OCI-LY7 (cell line): ENCODE measurements at regions not wholly inside any gene's neighbourhood (a gene's known extent, or its start where the extent isn't known, plus 50 kb on each side); places are given as distances from the start of the nearest gene placed in this dataset.

Source experiments
- BruUV-seq: library from RNA; stranded (reverse); fragments of 400-500 nt; replicated peaks from 2 replicates; lab custom pipeline; 2021; lab: Mats Ljungman, UMichigan
- CTCF ChIA-PET: fragments of 300-600 bp; sonication (Branson Sonifier 250); formaldehyde crosslinking; loops from one replicate; lab custom pipeline; 2022; ENCODE audit warnings: antibody characterized with exemption; ENCODE audit not compliant: unreplicated experiment; lab: Charles Lee
- POLR2A ChIA-PET: fragments of 300-600 bp; sonication (Branson Sonifier 250); formaldehyde crosslinking; loops from one replicate; lab custom pipeline; 2022; ENCODE audit warnings: antibody characterized with exemption; lab: Charles Lee
- DNase-seq: peaks from one replicate; pipeline ENCODE4 v3.0.0-alpha.2; 2015; ENCODE audit warnings: low spot score
- H2AFZ ChIP-seq: fragments of 200-600 bp; sonication (generic), shearing (Covaris generic); 2 replicates; pipeline ENCODE4 v1.6.1; 2014; ENCODE audit warnings: mild to moderate bottlenecking, antibody characterized with exemption, low read length, moderate library complexity
- H3K27ac ChIP-seq: fragments of 200-600 bp; sonication (generic); 2 replicates; pipeline ENCODE4 v1.5.1; 2014; ENCODE audit warnings: mixed run types, low read depth, mild to moderate bottlenecking, moderate library complexity, low read length, inconsistent platforms; ENCODE audit not compliant: poor library complexity, severe bottlenecking
- H3K36me3 ChIP-seq: fragments of 200-600 bp; sonication (generic); 2 replicates; pipeline ENCODE4 v1.6.1; 2014; ENCODE audit warnings: mild to moderate bottlenecking, antibody characterized with exemption, low read length, moderate library complexity, mixed read lengths; ENCODE audit not compliant: insufficient read depth
- H3K4me1 ChIP-seq: fragments of 200-600 bp; sonication (generic); 2 replicates; pipeline ENCODE4 v1.5.1; 2014; ENCODE audit warnings: mild to moderate bottlenecking, low read length; ENCODE audit not compliant: insufficient read depth, poor library complexity, severe bottlenecking
- H3K4me2 ChIP-seq: fragments of 200-600 bp; sonication (generic); 2 replicates; pipeline ENCODE4 v1.6.1; 2014; ENCODE audit warnings: mild to moderate bottlenecking, low read length
- H3K4me3 ChIP-seq: fragments of 200-600 bp; sonication (generic); 2 replicates; pipeline ENCODE4 v1.5.1; 2014; ENCODE audit warnings: mild to moderate bottlenecking, low read depth, low read length; ENCODE audit not compliant: poor library complexity, severe bottlenecking
- H3K79me2 ChIP-seq: fragments of 200-600 bp; sonication (generic); 2 replicates; pipeline ENCODE4 v1.6.1; 2016; ENCODE audit warnings: low read depth, mild to moderate bottlenecking, low read length, moderate library complexity, mixed read lengths; ENCODE audit not compliant: insufficient read depth
- H3K9me2 ChIP-seq: fragments of 200-600 bp; sonication (generic); 2 replicates; pipeline ENCODE4 v1.6.1; 2016; ENCODE audit warnings: mild to moderate bottlenecking, low read length, mixed read lengths; ENCODE audit not compliant: insufficient read depth
- H3K9me3 ChIP-seq: fragments of 200-600 bp; sonication (generic); 2 replicates; pipeline ENCODE4 v1.6.1; 2014; ENCODE audit warnings: mild to moderate bottlenecking, mixed run types, low read length, mixed read lengths
- H4K20me1 ChIP-seq: fragments of 200-600 bp; sonication (generic); 2 replicates; pipeline ENCODE4 v1.6.1; 2014; ENCODE audit warnings: mild to moderate bottlenecking, antibody characterized with exemption, low read length, moderate library complexity, mixed read lengths; ENCODE audit not compliant: insufficient read depth
- EZH2phosphoT487 ChIP-seq: fragments of 200-600 bp; sonication (generic); IDR thresholded peaks from 2 replicates; pipeline ENCODE4 v1.6.1; 2018; ENCODE audit warnings: low read depth, borderline replicate concordance, mild to moderate bottlenecking, mixed run types, antibody characterized with exemption, low read length, moderate library complexity, mixed read lengths
- intact Hi-C: fragments of 100-400 bp; cut with micrococcal nuclease; formaldehyde crosslinking; loops from one replicate; pipeline ENCODE4 v1.10.0; 2022; ENCODE audit not compliant: unreplicated experiment
- TF ChIP-seq, protein P1 (sequence below): fragments of 200-600 bp; sonication (generic); conservative IDR thresholded peaks from 2 replicates; pipeline ENCODE4 v1.5.1; 2014; ENCODE audit warnings: mild to moderate bottlenecking, antibody characterized with exemption, low read length, moderate library complexity, mixed read lengths

DNA sequence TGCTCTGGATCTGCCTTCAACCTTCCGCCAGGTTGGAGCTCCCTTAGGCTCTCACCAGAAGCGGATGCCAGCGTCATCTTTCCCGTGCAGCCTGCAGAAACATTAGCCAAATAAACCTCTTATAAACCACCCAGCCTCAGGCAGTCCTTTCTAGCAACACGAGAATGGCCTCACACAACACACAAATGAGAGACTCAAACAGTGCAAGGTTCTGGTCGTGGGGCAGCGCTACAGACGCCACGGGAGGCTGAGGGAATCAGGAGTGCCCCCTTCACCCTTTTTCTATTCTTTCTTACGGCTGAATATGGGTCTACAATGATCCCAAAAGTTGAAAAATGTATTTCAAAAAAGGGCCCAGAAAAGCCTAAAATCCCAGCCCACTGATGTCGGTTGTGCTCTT, 96.4 kb downstream of the FOXL3 start:
- H3K9me3 ChIP-seq, result 0 out of 2 replicates have a peak, but pooled peaks cover 3% of the 10 kb centered on the region

GRCh38 chr7:387132-388022, 97.4 kb downstream of the FOXL3 start:
- no peaks in the 10 kb centered on the region for H3K4me1 ChIP-seq
- no peaks in the 10 kb centered on the region for H3K36me3 ChIP-seq
- ChIA-PET CTCF (no interaction called here), POLR2A (no interaction called here)
- no peaks in the 10 kb centered on the region for H3K9me2 ChIP-seq
- no peaks in the 10 kb centered on the region for H3K79me2 ChIP-seq
- intact Hi-C loops, result no loop called here
- TF ChIP-seq, protein P1, sequence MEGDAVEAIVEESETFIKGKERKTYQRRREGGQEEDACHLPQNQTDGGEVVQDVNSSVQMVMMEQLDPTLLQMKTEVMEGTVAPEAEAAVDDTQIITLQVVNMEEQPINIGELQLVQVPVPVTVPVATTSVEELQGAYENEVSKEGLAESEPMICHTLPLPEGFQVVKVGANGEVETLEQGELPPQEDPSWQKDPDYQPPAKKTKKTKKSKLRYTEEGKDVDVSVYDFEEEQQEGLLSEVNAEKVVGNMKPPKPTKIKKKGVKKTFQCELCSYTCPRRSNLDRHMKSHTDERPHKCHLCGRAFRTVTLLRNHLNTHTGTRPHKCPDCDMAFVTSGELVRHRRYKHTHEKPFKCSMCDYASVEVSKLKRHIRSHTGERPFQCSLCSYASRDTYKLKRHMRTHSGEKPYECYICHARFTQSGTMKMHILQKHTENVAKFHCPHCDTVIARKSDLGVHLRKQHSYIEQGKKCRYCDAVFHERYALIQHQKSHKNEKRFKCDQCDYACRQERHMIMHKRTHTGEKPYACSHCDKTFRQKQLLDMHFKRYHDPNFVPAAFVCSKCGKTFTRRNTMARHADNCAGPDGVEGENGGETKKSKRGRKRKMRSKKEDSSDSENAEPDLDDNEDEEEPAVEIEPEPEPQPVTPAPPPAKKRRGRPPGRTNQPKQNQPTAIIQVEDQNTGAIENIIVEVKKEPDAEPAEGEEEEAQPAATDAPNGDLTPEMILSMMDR, result no peak
- no peak for TF ChIP-seq EZH2phosphoT487
- no peak overlapping the region for H3K4me3 ChIP-seq
- H2AFZ ChIP-seq, result no peak overlapping the region
- no peak overlapping the region for H3K4me2 ChIP-seq
- BruUV-seq, result no TSS peak
- no peak for DNase-seq
- H4K20me1 ChIP-seq, result no peaks in the 10 kb centered on the region
- 0 out of 2 replicates have a peak, but pooled peaks cover 3% of the 10 kb centered on the region for H3K9me3 ChIP-seq
- no peak overlapping the region for H3K27ac ChIP-seq

More for the DNA sequence above, 96.4 kb downstream of the FOXL3 start:
- Histone ChIP-seq H3K79me2 (no peaks in the 10 kb centered on the region), H4K20me1 (no peaks in the 10 kb centered on the region), H3K4me2 (no peak overlapping the region), H3K4me1 (no peaks in the 10 kb centered on the region), H3K4me3 (no peak overlapping the region), H3K9me2 (no peaks in the 10 kb centered on the region), H3K27ac (no peak overlapping the region), H3K36me3 (no peaks in the 10 kb centered on the region), H2AFZ (no peak overlapping the region)
- DNase-seq, result no peak
- no peak for TF ChIP-seq EZH2phosphoT487
- TF ChIP-seq, protein P1, result no peak
- POLR2A ChIA-PET, result no interaction called here
- BruUV-seq, result no TSS peak
- intact Hi-C loops, result no loop called here
- CTCF ChIA-PET, result no interaction called here
